Spleen (tissue), 11 donors: ENCODE measurements at regions not wholly inside any gene's neighbourhood (a gene's known extent, or its start where the extent isn't known, plus 50 kb on each side); places are given as distances from the start of the nearest gene placed in this dataset.
A peak's percentile ranks its signal among the peaks of the same experiment; 100 is the strongest.

Experiments used
- DNase-seq: peaks from one replicate; pipeline ENCODE4 v3.0.0-alpha.2; 2020
- H3K27ac ChIP-seq, 8 donors: fragments of 200-600 bp; sonication (generic) in 7 of 8; 1 replicate in 4 of 8; 2 replicates in 4 of 8; pipeline versions ENCODE4 v1.5.0 to v1.8.0; 2016 to 2021; ENCODE audit warnings: inconsistent platforms in 4 of 8, mild to moderate bottlenecking in 4 of 8, moderate library complexity in 1 of 8
- H3K27me3 ChIP-seq, 7 donors: fragments of 200-600 bp; sonication (generic) in 6 of 7; replicated peaks in 1 of 7; 1 replicate in 4 of 7; 2 replicates in 3 of 7; pipeline versions ENCODE4 v1.5.0 to v1.8.0; 2016 to 2021; ENCODE audit warnings: inconsistent platforms in 3 of 7, mild to moderate bottlenecking in 1 of 7
- H3K36me3 ChIP-seq, 6 donors: fragments of 200-600 bp; sonication (generic) in 5 of 6; 1 replicate in 4 of 6; 2 replicates in 2 of 6; pipeline versions ENCODE4 v1.5.0 to v1.8.0; 2016 to 2021; ENCODE audit warnings: inconsistent platforms in 2 of 6
- H3K4me1 ChIP-seq, 6 donors: fragments of 200-600 bp; sonication (generic) in 5 of 6; 1 replicate in 3 of 6; 2 replicates in 3 of 6; pipeline versions ENCODE4 v1.5.0 to v1.8.0; 2016 to 2021; ENCODE audit warnings: inconsistent platforms in 3 of 6
- H3K4me3 ChIP-seq, 8 donors: fragments of 200-600 bp; sonication (generic) in 7 of 8; 1 replicate in 4 of 8; 2 replicates in 4 of 8; pipeline versions ENCODE4 v1.5.0 to v1.8.0; 2016 to 2021; ENCODE audit warnings: inconsistent platforms in 4 of 8, mild to moderate bottlenecking in 4 of 8, moderate library complexity in 2 of 8
- H3K9me3 ChIP-seq, 8 donors: fragments of 200-600 bp; sonication (generic) in 7 of 8; 1 replicate in 4 of 8; 2 replicates in 4 of 8; pipeline versions ENCODE4 v1.5.0 to v1.8.0; 2016 to 2021; ENCODE audit warnings: inconsistent platforms in 4 of 8
- POLR2A ChIP-seq, 3 donors: fragments of 450-650 bp; IDR thresholded peaks; one replicate each; pipeline ENCODE4 v1.5.1; 2017; ENCODE audit warnings: antibody characterized with exemption in 3 of 3, mild to moderate bottlenecking in 1 of 3
- POLR2AphosphoS5 ChIP-seq, 3 donors: sonication (generic); formaldehyde crosslinking; IDR thresholded peaks; one replicate each; pipeline ENCODE4 v1.5.1; 2017; ENCODE audit warnings: antibody characterized with exemption in 3 of 3
- WGBS, 5 donors: extraction: QIAGEN DNeasy Blood & Tissue Kit in 3 of 5; methylation state at CpG; one replicate each; pipeline versions ENCODE4 v1.1.5 to v1.1.7; 2013 to 2018; 5-methylcytosine and 5-hydroxymethylcytosine counted together
- intact Hi-C: fragments of 100-400 bp; cut with DNase I; formaldehyde crosslinking; loops from one replicate; pipeline ENCODE4 v1.15.0; 2023; ENCODE audit warnings: low total_unique reads
- TF ChIP-seq, protein P1 (sequence below), 11 experiments: fragments of 200-600 bp in 7 of 11; fragments of 450-650 bp in 4 of 11; sonication (generic) in 4 of 11; IDR thresholded peaks in 8 of 11; conservative IDR thresholded peaks in 3 of 11; 1 replicate in 7 of 11; 2 replicates in 4 of 11; pipeline versions ENCODE4 v1.4.0 to v1.8.0; 2016 to 2021; ENCODE audit warnings: antibody characterized with exemption in 11 of 11, inconsistent platforms in 4 of 11, mild to moderate bottlenecking in 1 of 11
- donor health status: healthy with polysubstance abuse.
- donor health status: DM: no; HTN: no; CAD: no; lungs with moderate emphysema.
- donor health status: DM: no; HTN: no; CAD: no.
- donor health status: Bipolar disorder and iron deficiency.
- donor health status: healthy.
- donor health status: DM: no; HTN: no; CAD: no.
- donor health status: DM: yes; HTN: yes; CAD: no.

DNA sequence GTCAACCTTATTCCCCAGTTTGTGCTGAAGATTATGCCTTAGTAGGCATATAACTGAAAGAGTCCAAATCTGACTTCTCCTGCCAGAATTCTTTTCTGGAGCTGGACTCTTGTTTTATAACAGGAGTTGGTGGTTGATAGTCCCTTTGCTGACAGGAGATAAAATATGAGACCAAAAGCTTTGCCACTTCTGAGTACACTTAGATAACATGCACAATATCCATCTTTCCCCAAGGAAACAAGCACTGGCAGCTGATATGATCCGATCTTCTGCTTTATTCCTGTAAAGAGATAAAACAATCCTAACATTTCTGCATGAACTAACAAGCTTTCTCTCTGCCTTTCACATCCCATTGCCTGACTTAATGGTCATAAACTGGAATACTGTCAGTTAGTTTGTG, 1265.4 kb upstream of the ADGRB3 start:
- H3K4me3 ChIP-seq, result no peak overlapping the region
- TF ChIP-seq POLR2AphosphoS5 (IDR thresholded peaks at IDR 0.05), result no peak
- no peak for TF ChIP-seq POLR2A (IDR thresholded peaks at IDR 0.05)
- TF ChIP-seq, protein P1, sequence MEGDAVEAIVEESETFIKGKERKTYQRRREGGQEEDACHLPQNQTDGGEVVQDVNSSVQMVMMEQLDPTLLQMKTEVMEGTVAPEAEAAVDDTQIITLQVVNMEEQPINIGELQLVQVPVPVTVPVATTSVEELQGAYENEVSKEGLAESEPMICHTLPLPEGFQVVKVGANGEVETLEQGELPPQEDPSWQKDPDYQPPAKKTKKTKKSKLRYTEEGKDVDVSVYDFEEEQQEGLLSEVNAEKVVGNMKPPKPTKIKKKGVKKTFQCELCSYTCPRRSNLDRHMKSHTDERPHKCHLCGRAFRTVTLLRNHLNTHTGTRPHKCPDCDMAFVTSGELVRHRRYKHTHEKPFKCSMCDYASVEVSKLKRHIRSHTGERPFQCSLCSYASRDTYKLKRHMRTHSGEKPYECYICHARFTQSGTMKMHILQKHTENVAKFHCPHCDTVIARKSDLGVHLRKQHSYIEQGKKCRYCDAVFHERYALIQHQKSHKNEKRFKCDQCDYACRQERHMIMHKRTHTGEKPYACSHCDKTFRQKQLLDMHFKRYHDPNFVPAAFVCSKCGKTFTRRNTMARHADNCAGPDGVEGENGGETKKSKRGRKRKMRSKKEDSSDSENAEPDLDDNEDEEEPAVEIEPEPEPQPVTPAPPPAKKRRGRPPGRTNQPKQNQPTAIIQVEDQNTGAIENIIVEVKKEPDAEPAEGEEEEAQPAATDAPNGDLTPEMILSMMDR (IDR thresholded peaks at IDR 0.05 in 8 of 11, conservative IDR thresholded peaks at IDR 0.05 in 3 of 11), result no peak
- intact Hi-C loops, result no loop called here
- H3K27me3 ChIP-seq, result no peaks in the 10 kb centered on the region
- H3K9me3 ChIP-seq, result no peaks in the 10 kb centered on the region
- H3K27ac ChIP-seq, result no peak overlapping the region
- 60 to 77% (median 63%) methylated on average over 1 of the region's 1 CpG for WGBS, 5 donors
- no peaks in the 10 kb centered on the region for H3K36me3 ChIP-seq
- no peak for DNase-seq
- no peaks in the 10 kb centered on the region for H3K4me1 ChIP-seq

DNA sequence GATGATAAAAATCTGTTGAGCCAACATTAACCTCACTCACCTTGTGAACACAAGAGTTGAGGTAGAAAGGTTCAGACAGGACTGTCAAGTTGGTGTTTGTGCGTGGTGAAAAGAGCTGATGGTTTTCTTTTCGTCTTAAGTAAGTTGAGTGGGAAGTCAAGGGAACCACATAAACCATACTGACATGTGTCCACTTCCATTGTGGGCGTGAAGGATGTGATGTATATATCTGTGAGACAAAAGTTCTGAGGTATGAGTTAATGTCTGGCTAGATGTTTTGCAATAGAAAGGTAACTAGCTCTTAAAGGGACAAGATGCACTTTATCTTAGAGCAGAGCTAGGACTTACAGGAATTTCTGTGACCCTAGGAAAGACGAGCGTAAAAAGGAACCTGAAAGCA, 1272.1 kb upstream of the ADGRB3 start:
- Histone ChIP-seq H3K36me3 (no peaks in the 10 kb centered on the region), H3K4me3 (no peak overlapping the region), H3K4me1 (no peaks in the 10 kb centered on the region), H3K27ac (no peak overlapping the region), H3K9me3 (no peaks in the 10 kb centered on the region), H3K27me3 (no peaks in the 10 kb centered on the region)
- intact Hi-C loops, result no loop called here
- TF ChIP-seq, protein P1 (IDR thresholded peaks at IDR 0.05 in 8 of 11, conservative IDR thresholded peaks at IDR 0.05 in 3 of 11), result no peak
- TF ChIP-seq POLR2A (IDR thresholded peaks at IDR 0.05) (no peak), POLR2AphosphoS5 (IDR thresholded peaks at IDR 0.05) (no peak)
- DNase-seq, result no peak
- 72 to 88% (median 79%) methylated on average over 5 of the region's 5 CpGs for WGBS, 5 donors

DNA sequence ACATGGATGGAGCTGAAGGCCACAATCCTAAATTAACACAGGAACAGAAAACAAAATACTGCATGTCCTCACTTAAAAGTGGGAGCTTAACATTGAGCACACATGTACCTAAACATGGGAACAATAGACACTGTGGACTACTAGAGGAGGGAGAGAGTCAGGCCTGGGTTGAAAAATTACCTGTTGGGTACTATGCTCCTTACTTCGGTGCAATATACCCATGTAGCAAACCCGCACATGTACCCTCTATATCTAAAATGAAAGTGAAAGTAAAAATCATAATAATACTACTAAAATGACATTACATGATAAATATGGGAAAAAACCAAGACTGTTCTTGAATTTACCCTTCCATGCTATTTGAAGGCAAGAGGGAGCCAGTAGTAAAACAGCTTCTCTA, 1273.8 kb upstream of the ADGRB3 start:
- H3K27me3 ChIP-seq, result no peaks in the 10 kb centered on the region
- peak overlapping the region in 1 of 8 donors; percentile 0 for H3K4me3 ChIP-seq
- no peak for DNase-seq
- intact Hi-C loops, result no loop called here
- H3K36me3 ChIP-seq, result no peaks in the 10 kb centered on the region
- WGBS, 5 donors, result 77 to 94% (median 90%) methylated on average over 2 of the region's 2 CpGs
- no peak overlapping the region for H3K27ac ChIP-seq
- H3K9me3 ChIP-seq, result no peaks in the 10 kb centered on the region
- no peaks in the 10 kb centered on the region for H3K4me1 ChIP-seq
- no peak for TF ChIP-seq POLR2A (IDR thresholded peaks at IDR 0.05)
- no peak for TF ChIP-seq POLR2AphosphoS5 (IDR thresholded peaks at IDR 0.05)
- TF ChIP-seq, protein P1 (IDR thresholded peaks at IDR 0.05 in 8 of 11, conservative IDR thresholded peaks at IDR 0.05 in 3 of 11), result no peak

DNA sequence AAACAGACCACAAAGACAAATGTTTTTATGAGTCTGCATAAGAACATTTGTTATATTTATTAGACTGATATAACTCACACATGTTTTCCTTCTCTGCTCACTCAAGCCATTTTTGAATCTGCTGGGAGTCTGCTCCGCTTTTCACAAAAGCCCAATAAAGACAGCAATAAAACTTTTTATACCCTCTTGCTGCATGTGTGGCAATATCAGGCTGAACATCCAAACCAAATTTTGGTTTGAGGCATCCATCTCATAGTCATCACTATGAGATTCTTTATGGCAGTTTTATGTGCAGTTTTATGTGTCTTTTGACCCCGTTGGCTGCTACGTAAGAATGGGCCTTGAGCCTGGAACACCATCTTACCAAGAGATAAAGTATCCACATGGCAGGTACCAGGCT, 1276.8 kb upstream of the ADGRB3 start:
- H3K36me3 ChIP-seq, result no peaks in the 10 kb centered on the region
- H3K4me1 ChIP-seq, result no peaks in the 10 kb centered on the region
- no peaks in the 10 kb centered on the region for H3K9me3 ChIP-seq
- 77 to 93% (median 89%) methylated on average over 3 of the region's 3 CpGs for WGBS, 5 donors
- intact Hi-C loops, result no loop called here
- TF ChIP-seq, protein P1 (IDR thresholded peaks at IDR 0.05 in 8 of 11, conservative IDR thresholded peaks at IDR 0.05 in 3 of 11), result no peak
- TF ChIP-seq POLR2AphosphoS5 (IDR thresholded peaks at IDR 0.05), result no peak
- TF ChIP-seq POLR2A (IDR thresholded peaks at IDR 0.05), result no peak
- no peak for DNase-seq
- no peak overlapping the region for H3K27ac ChIP-seq
- no peaks in the 10 kb centered on the region for H3K27me3 ChIP-seq
- no peak overlapping the region for H3K4me3 ChIP-seq
